NOMO-1 (cell line): ENCODE measurements at regions not wholly inside any gene's neighbourhood (a gene's known extent, or its start where the extent isn't known, plus 50 kb on each side); places are given as distances from the start of the nearest gene placed in this dataset.

Experiments used
- DNase-seq, 2 experiments: peaks; one replicate each; lab custom pipeline; 2025; ENCODE audit not compliant: unreplicated experiment in 2 of 2; lab: John Stamatoyannopoulos, UW

GRCh38 chr4:120977435-120977997 lies 55.0 kb upstream of the PRDM5 start:
- DNase-seq: peak; percentile 13 to 59

GRCh38 chr4:120973207-120973606 lies 50.7 kb upstream of the PRDM5 start:
- DNase-seq: no peak
